OCI-LY3 (cell line): ENCODE measurements at regions not wholly inside any gene's neighbourhood (a gene's known extent, or its start where the extent isn't known, plus 50 kb on each side); places are given as distances from the start of the nearest gene placed in this dataset.

ENCODE experiments used
- H2AFZ ChIP-seq: fragments of 200-600, 300-600 bp; shearing (Covaris generic); 2 replicates; pipeline ENCODE4 v1.6.0; 2014; ENCODE audit warnings: antibody characterized with exemption, low read depth, low read length
- H3K27ac ChIP-seq: fragments of 200-600, 300-600 bp; sonication (generic); 2 replicates; pipeline ENCODE4 v1.5.1; 2014; ENCODE audit warnings: mild to moderate bottlenecking, low read length, moderate library complexity, mixed read lengths
- H3K27me3 ChIP-seq: fragments of 200-600, 300-600 bp; sonication (generic); 2 replicates; pipeline ENCODE4 v1.6.1; 2014; ENCODE audit warnings: low read depth, low read length, mixed read lengths
- H3K36me3 ChIP-seq: fragments of 200-600, 300-600 bp; sonication (generic); replicated peaks from 2 replicates; pipeline ENCODE3; 2014; ENCODE audit warnings: low read depth, low read length, mixed read lengths
- H3K4me1 ChIP-seq: fragments of 300-600, 200-600 bp; sonication (generic); 2 replicates; pipeline ENCODE4 v1.6.1; 2014; ENCODE audit warnings: low read length, mixed read lengths
- H3K4me2 ChIP-seq: fragments of 200-600, 300-600 bp; sonication (generic); 2 replicates; pipeline ENCODE4 v1.6.1; 2014; ENCODE audit warnings: low read length, mixed read lengths
- H3K4me3 ChIP-seq: fragments of 300-600, 200-600 bp; sonication (generic); 2 replicates; pipeline ENCODE4 v1.5.1; 2014; ENCODE audit warnings: antibody characterized with exemption, mild to moderate bottlenecking, low read length, moderate library complexity
- H3K79me2 ChIP-seq: fragments of 300-600, 200-600 bp; shearing (Covaris generic); 2 replicates; pipeline ENCODE4 v1.6.1; 2014; ENCODE audit warnings: mild to moderate bottlenecking, low read length, mixed read lengths
- H3K9ac ChIP-seq: fragments of 300-600, 200-600 bp; shearing (Covaris generic); 2 replicates; pipeline ENCODE4 v1.6.0; 2014; ENCODE audit warnings: mild to moderate bottlenecking, low read length, moderate library complexity
- H3K9me3 ChIP-seq: fragments of 200-600, 300-600 bp; shearing (Covaris generic); 2 replicates; pipeline ENCODE4 v1.6.1; 2014; ENCODE audit warnings: low read length, mixed read lengths; ENCODE audit not compliant: insufficient read depth
- H4K20me1 ChIP-seq: fragments of 200-600, 300-600 bp; sonication (generic); 2 replicates; pipeline ENCODE4 v1.6.1; 2016; ENCODE audit warnings: low read length, mixed read lengths; ENCODE audit not compliant: insufficient read depth
- CTCF ChIP-seq: fragments of 200-600, 300-600 bp; sonication (generic); IDR thresholded peaks from 2 replicates; pipeline ENCODE4 v1.5.1; 2014; ENCODE audit warnings: antibody characterized with exemption, low read length, low read depth
- EZH2phosphoT487 ChIP-seq: fragments of 200-600 bp; shearing (Covaris generic); IDR thresholded peaks from 2 replicates; pipeline ENCODE4 v1.6.1; 2018; ENCODE audit warnings: antibody characterized with exemption, mixed run types, low read depth

- H2AFZ ChIP-seq, result no peak overlapping the region
- H3K9me3 ChIP-seq, result peaks cover 7% of the 10 kb centered on the region; the same call in 1 of the 2 replicates
- no peaks in the 10 kb centered on the region for H3K27me3 ChIP-seq
- H3K79me2 ChIP-seq, result no peaks in the 10 kb centered on the region
- H3K4me2 ChIP-seq, result no peak overlapping the region
- H3K27ac ChIP-seq, result no peak overlapping the region
- H3K4me3 ChIP-seq, result no peak overlapping the region
- TF ChIP-seq CTCF (no peak), EZH2phosphoT487 (no peak)
- H4K20me1 ChIP-seq, result no peaks in the 10 kb centered on the region
- H3K9ac ChIP-seq, result no peak overlapping the region
- no peaks in the 10 kb centered on the region for H3K36me3 ChIP-seq
- no peaks in the 10 kb centered on the region for H3K4me1 ChIP-seq
These were observed 168.1 kb upstream of the IRS2 start for GRCh38 chr13:109954441-109954840.

GRCh38 chr13:109951491-109951890, 165.1 kb upstream of the IRS2 start:
- 0 out of 2 replicates have a peak, but pooled peaks cover 3% of the 10 kb centered on the region for H3K9me3 ChIP-seq
- H3K4me1 ChIP-seq, result no peaks in the 10 kb centered on the region
- H3K79me2 ChIP-seq, result no peaks in the 10 kb centered on the region
- H3K4me2 ChIP-seq, result no peak overlapping the region
- H3K9ac ChIP-seq, result no peak overlapping the region
- TF ChIP-seq CTCF (no peak), EZH2phosphoT487 (no peak)
- no peaks in the 10 kb centered on the region for H3K36me3 ChIP-seq
- H3K27ac ChIP-seq, result no peak overlapping the region
- no peak overlapping the region for H3K4me3 ChIP-seq
- H4K20me1 ChIP-seq, result no peaks in the 10 kb centered on the region
- no peaks in the 10 kb centered on the region for H3K27me3 ChIP-seq
- no peak overlapping the region for H2AFZ ChIP-seq

- Histone ChIP-seq H3K4me1 (no peaks in the 10 kb centered on the region), H3K79me2 (no peaks in the 10 kb centered on the region), H4K20me1 (no peaks in the 10 kb centered on the region), H3K27me3 (no peaks in the 10 kb centered on the region), H3K9me3 (0 out of 2 replicates have a peak, but pooled peaks cover 3% of the 10 kb centered on the region), H3K36me3 (no peaks in the 10 kb centered on the region), H3K4me3 (no peak overlapping the region), H3K4me2 (no peak overlapping the region), H3K27ac (no peak overlapping the region), H3K9ac (no peak overlapping the region), H2AFZ (no peak overlapping the region)
- TF ChIP-seq CTCF (no peak), EZH2phosphoT487 (no peak)
These were observed 163.0 kb upstream of the IRS2 start for GRCh38 chr13:109949397-109949796.

GRCh38 chr13:109947006-109947405, 160.6 kb upstream of the IRS2 start:
- Histone ChIP-seq H4K20me1 (no peaks in the 10 kb centered on the region), H3K27ac (no peak overlapping the region), H3K4me3 (no peak overlapping the region), H3K79me2 (no peaks in the 10 kb centered on the region), H3K4me2 (no peak overlapping the region), H3K9ac (no peak overlapping the region), H3K9me3 (0 out of 2 replicates have a peak, but pooled peaks cover 3% of the 10 kb centered on the region), H2AFZ (0 out of 2 replicates have a peak overlapping the region, but pooled peaks have one; percentile 17), H3K36me3 (no peaks in the 10 kb centered on the region), H3K27me3 (no peaks in the 10 kb centered on the region), H3K4me1 (no peaks in the 10 kb centered on the region)
- TF ChIP-seq EZH2phosphoT487 (no peak), CTCF (no peak)
